Tibial nerve (tissue), 4 donors: ENCODE measurements at regions not wholly inside any gene's neighbourhood (a gene's known extent, or its start where the extent isn't known, plus 50 kb on each side); places are given as distances from the start of the nearest gene placed in this dataset.

Source experiments
- DNase-seq, 2 donors: peaks; one replicate each; pipeline ENCODE4 v3.0.0-alpha.2; 2019; ENCODE audit warnings: low spot score in 2 of 2
- H3K27ac ChIP-seq, 4 donors: fragments of 200-600 bp; sonication (generic) in 3 of 4; one replicate each; pipeline ENCODE4 v1.5.1; 2017 to 2019; ENCODE audit warnings: mild to moderate bottlenecking in 1 of 4
- H3K27me3 ChIP-seq, 2 donors: fragments of 200-600 bp; sonication (generic) in 1 of 2; one replicate each; pipeline versions ENCODE4 v1.5.1 to v1.6.0; 2017 to 2019
- H3K36me3 ChIP-seq, 3 donors: fragments of 200-600 bp; sonication (generic); one replicate each; pipeline ENCODE4 v1.5.1; 2018 to 2019
- H3K4me1 ChIP-seq, 4 donors: fragments of 200-600 bp; sonication (generic) in 3 of 4; one replicate each; pipeline ENCODE4 v1.5.1; 2017 to 2019
- H3K4me3 ChIP-seq, 4 donors: fragments of 200-600 bp; sonication (generic) in 3 of 4; one replicate each; pipeline ENCODE4 v1.5.1; 2017 to 2019; ENCODE audit warnings: mild to moderate bottlenecking in 1 of 4, moderate library complexity in 1 of 4
- H3K9me3 ChIP-seq, 4 donors: fragments of 200-600 bp; sonication (generic) in 3 of 4; one replicate each; pipeline ENCODE4 v1.5.1; 2017 to 2019
- EP300 ChIP-seq, 2 donors: sonication (generic); formaldehyde crosslinking; IDR thresholded peaks; one replicate each; pipeline ENCODE4 v1.6.1; 2017; ENCODE audit warnings: antibody characterized with exemption in 2 of 2, mild to moderate bottlenecking in 1 of 2
- POLR2A ChIP-seq, 2 donors: fragments of 450-650 bp; IDR thresholded peaks; one replicate each; pipeline ENCODE4 v1.6.1; 2017; ENCODE audit warnings: antibody characterized with exemption in 2 of 2, mild to moderate bottlenecking in 2 of 2, moderate library complexity in 2 of 2
- WGBS, 2 donors: methylation state at CpG; one replicate each; pipeline ENCODE4 v1.1.5; 2018; 5-methylcytosine and 5-hydroxymethylcytosine counted together
- TF ChIP-seq, protein P1 (sequence below), 5 experiments: fragments of 200-600 bp in 3 of 5; fragments of 450-650 bp in 2 of 5; sonication (generic) in 3 of 5; IDR thresholded peaks; one replicate each; pipeline ENCODE4 v1.5.1; 2016 to 2019; ENCODE audit warnings: antibody characterized with exemption in 5 of 5, mild to moderate bottlenecking in 3 of 5, moderate library complexity in 2 of 5

DNA sequence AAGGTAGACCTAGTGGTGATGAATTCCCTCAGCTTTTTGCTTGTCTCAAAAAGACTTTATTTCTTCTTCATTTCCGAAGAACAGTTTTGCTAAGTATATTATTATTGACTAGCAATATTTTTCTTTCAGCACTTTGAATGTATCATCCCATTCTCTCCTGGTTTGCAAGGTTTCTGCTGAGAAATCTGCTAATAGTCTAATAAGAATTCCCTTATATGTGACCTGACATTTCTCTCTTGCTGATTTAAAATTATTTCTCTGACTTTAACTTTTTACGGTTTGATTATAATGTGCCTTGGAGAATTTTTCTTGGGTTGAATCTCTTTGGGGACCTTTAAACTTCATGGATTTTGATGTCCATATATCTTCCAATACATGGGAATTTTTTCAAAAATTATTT, 628.3 kb upstream of the ADGRL2 start:
- Histone ChIP-seq H3K4me1 (no peaks in the 10 kb centered on the region), H3K36me3 (no peaks in the 10 kb centered on the region), H3K4me3 (no peak overlapping the region), H3K9me3 (peaks cover 0 to 33% (median 0%) of the 10 kb centered on the region in 4 donors), H3K27me3 (no peaks in the 10 kb centered on the region), H3K27ac (no peak overlapping the region)
- DNase-seq = no peak
- TF ChIP-seq POLR2A (IDR thresholded peaks at IDR 0.05) = no peak
- TF ChIP-seq EP300 (IDR thresholded peaks at IDR 0.05) = no peak
- WGBS, 2 donors = 91 to 95% methylated on average over 2 of the region's 2 CpGs

DNA sequence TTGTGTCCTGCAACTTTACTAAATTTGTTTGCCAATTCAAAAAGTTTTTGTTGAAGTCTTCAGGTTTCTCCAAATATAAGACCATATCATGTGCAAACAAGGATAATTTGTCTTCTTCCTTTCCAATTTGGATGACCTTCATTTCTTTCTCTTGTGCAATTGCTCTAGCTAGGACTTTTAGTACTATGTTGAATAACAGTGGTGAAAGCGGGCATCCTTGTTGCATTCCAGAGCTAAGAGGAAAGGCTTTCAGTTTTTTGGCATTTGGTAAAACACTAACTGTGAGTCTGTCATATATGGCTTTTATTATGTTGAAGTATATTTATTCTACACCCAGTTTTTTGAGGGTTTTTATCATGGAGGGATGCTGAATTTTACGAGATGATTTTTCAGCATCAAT, 630.0 kb upstream of the ADGRL2 start:
- TF ChIP-seq POLR2A (IDR thresholded peaks at IDR 0.05) = no peak
- TF ChIP-seq EP300 (IDR thresholded peaks at IDR 0.05) = no peak
- TF ChIP-seq, protein P1, sequence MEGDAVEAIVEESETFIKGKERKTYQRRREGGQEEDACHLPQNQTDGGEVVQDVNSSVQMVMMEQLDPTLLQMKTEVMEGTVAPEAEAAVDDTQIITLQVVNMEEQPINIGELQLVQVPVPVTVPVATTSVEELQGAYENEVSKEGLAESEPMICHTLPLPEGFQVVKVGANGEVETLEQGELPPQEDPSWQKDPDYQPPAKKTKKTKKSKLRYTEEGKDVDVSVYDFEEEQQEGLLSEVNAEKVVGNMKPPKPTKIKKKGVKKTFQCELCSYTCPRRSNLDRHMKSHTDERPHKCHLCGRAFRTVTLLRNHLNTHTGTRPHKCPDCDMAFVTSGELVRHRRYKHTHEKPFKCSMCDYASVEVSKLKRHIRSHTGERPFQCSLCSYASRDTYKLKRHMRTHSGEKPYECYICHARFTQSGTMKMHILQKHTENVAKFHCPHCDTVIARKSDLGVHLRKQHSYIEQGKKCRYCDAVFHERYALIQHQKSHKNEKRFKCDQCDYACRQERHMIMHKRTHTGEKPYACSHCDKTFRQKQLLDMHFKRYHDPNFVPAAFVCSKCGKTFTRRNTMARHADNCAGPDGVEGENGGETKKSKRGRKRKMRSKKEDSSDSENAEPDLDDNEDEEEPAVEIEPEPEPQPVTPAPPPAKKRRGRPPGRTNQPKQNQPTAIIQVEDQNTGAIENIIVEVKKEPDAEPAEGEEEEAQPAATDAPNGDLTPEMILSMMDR (IDR thresholded peaks at IDR 0.05) = no peak
- Histone ChIP-seq H3K27me3 (no peaks in the 10 kb centered on the region), H3K4me3 (no peak overlapping the region), H3K9me3 (peaks cover 0 to 33% (median 0%) of the 10 kb centered on the region in 4 donors), H3K4me1 (no peaks in the 10 kb centered on the region), H3K27ac (no peak overlapping the region), H3K36me3 (no peaks in the 10 kb centered on the region)
- 66 to 88% methylated on average over 2 of the region's 2 CpGs for WGBS, 2 donors
- DNase-seq = no peak

DNA sequence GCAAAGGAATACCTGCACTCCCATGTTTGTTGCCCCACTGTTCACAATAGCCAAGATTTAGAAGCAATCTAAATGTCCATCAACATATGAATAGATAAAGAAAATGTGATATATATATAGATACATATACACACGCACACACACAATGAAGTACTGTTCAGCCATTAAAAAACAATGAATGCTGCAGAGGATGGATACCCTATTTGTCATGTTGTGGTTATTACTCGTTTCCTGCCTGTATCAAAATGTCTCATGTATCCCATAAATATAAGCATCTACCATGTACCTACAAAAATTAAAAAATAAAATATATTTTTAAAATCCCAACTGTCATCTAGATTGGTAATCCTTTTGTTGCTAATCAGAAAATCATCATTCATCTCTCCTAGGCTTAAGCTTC, 634.8 kb upstream of the ADGRL2 start:
- Histone ChIP-seq H3K27ac (no peak overlapping the region), H3K36me3 (no peaks in the 10 kb centered on the region), H3K4me3 (no peak overlapping the region), H3K4me1 (no peaks in the 10 kb centered on the region), H3K9me3 (peaks cover 0 to 8% (median 0%) of the 10 kb centered on the region in 4 donors), H3K27me3 (no peaks in the 10 kb centered on the region)
- DNase-seq = no peak
- TF ChIP-seq POLR2A (IDR thresholded peaks at IDR 0.05) (no peak), EP300 (IDR thresholded peaks at IDR 0.05) (no peak)
- TF ChIP-seq, protein P1 (IDR thresholded peaks at IDR 0.05) = no peak
- 55 to 65% methylated on average over 2 of the region's 2 CpGs for WGBS, 2 donors

DNA sequence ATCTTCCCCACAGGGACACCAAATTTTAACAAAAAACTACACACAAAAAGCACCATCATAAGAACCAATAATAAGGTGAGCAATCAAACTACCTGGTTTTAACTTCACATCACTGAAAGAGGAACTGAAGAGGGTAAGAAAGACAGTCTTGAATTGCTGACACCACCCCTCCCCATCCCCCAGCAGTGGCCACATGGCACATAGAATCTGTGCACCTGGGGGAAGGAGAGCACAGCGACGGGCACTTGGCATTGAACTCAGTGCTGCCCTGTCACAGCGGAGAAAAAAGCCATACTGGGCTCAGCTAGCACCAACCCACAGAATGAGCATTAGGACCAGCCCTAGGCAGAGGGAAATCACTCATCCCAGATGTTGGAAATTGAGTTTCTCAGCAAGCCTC, 640.0 kb upstream of the ADGRL2 start:
- TF ChIP-seq EP300 (IDR thresholded peaks at IDR 0.05) (no peak), POLR2A (IDR thresholded peaks at IDR 0.05) (no peak)
- TF ChIP-seq, protein P1 (IDR thresholded peaks at IDR 0.05) = no peak
- WGBS, 2 donors = 97 to 100% methylated on average over 3 of the region's 3 CpGs
- no peaks in the 10 kb centered on the region for H3K36me3 ChIP-seq
- H3K9me3 ChIP-seq = peaks cover 0 to 7% (median 0%) of the 10 kb centered on the region in 4 donors
- no peak overlapping the region for H3K4me3 ChIP-seq
- no peak overlapping the region for H3K27ac ChIP-seq
- H3K4me1 ChIP-seq = no peaks in the 10 kb centered on the region
- DNase-seq = no peak
- no peaks in the 10 kb centered on the region for H3K27me3 ChIP-seq

DNA sequence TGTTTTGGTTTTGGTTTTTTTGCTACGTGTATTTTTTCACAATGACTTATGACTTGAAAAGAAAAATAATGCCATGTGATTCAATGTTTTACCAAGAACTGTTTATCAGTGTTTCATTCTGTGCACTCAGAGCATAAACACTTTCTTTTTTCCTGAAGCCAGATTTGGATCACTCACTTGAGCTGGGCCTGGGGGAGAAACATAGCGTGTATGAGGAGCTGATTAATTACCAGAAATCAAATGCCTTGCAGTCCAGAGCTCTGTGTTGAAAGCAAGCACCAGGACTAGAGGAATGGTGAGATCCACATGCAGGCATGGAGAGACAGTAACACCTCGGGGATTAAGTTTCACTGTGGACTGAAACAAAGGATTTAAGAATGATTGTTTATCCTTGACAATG, 642.1 kb upstream of the ADGRL2 start:
- 32 to 37% methylated on average over 3 of the region's 3 CpGs for WGBS, 2 donors
- H3K36me3 ChIP-seq = no peaks in the 10 kb centered on the region
- TF ChIP-seq, protein P1 (IDR thresholded peaks at IDR 0.05) = no peak
- TF ChIP-seq EP300 (IDR thresholded peaks at IDR 0.05) (no peak), POLR2A (IDR thresholded peaks at IDR 0.05) (no peak)
- no peak for DNase-seq
- no peaks in the 10 kb centered on the region for H3K9me3 ChIP-seq
- H3K27me3 ChIP-seq = no peaks in the 10 kb centered on the region
- H3K27ac ChIP-seq = no peak overlapping the region
- H3K4me1 ChIP-seq = no peaks in the 10 kb centered on the region
- H3K4me3 ChIP-seq = no peak overlapping the region

DNA sequence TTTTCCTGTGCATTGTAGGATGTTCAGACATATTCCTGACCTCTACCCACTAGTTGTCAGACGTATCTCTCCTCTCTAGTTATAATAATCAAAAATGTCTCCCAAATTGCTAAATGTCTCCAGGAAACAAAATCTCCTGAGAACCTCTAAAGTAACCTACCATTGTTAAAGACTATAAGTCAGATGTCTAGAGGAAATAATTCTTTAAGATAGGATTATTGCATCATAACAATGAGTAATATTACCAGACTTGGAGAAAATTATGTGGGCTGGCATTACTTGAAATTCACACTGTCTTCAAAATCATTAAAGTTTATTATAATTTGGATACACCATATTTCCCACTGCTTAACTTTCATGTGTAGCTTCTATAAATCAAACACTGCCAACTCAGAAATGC, 643.0 kb upstream of the ADGRL2 start:
- 85 to 91% methylated on average over 1 of the region's 1 CpG for WGBS, 2 donors
- DNase-seq = no peak

More for the DNA sequence above, 643.0 kb upstream of the ADGRL2 start:
- Histone ChIP-seq H3K9me3 (no peaks in the 10 kb centered on the region), H3K36me3 (no peaks in the 10 kb centered on the region), H3K27ac (no peak overlapping the region), H3K27me3 (no peaks in the 10 kb centered on the region), H3K4me3 (no peak overlapping the region), H3K4me1 (no peaks in the 10 kb centered on the region)
- TF ChIP-seq, protein P1 (IDR thresholded peaks at IDR 0.05) = no peak
- TF ChIP-seq EP300 (IDR thresholded peaks at IDR 0.05) = no peak
- no peak for TF ChIP-seq POLR2A (IDR thresholded peaks at IDR 0.05)
